Lower lobe of right lung (tissue), 2 donors: ENCODE measurements at regions not wholly inside any gene's neighbourhood (a gene's known extent, or its start where the extent isn't known, plus 50 kb on each side); places are given as distances from the start of the nearest gene placed in this dataset.

Experiments
- ATAC-seq, 2 donors: fragments of 200-7000 bp; cut with Tn5 transposase; one replicate each; pipeline ENCODE4 v1.9.1; 2020 to 2022; ENCODE audit warnings: mild to moderate bottlenecking in 2 of 2, moderate library complexity in 2 of 2
- DNase-seq: peaks from one replicate; pipeline ENCODE4 v3.0.0-alpha.2; 2020
- H3K27ac ChIP-seq: fragments of 200-600 bp; one replicate; pipeline ENCODE4 v1.8.0; 2022
- H3K27me3 ChIP-seq: fragments of 200-600 bp; one replicate; pipeline ENCODE4 v1.8.0; 2022; ENCODE audit warnings: low read depth
- H3K36me3 ChIP-seq: fragments of 200-600 bp; one replicate; pipeline ENCODE4 v1.8.0; 2022; ENCODE audit warnings: mild to moderate bottlenecking
- H3K4me1 ChIP-seq: fragments of 200-600 bp; one replicate; pipeline ENCODE4 v1.8.0; 2022
- H3K4me3 ChIP-seq: fragments of 200-600 bp; one replicate; pipeline ENCODE4 v1.8.0; 2022; ENCODE audit warnings: mild to moderate bottlenecking
- H3K9me3 ChIP-seq: fragments of 200-600 bp; one replicate; pipeline ENCODE4 v1.8.0; 2022
- CTCF ChIP-seq: fragments of 200-600 bp; IDR thresholded peaks from one replicate; pipeline ENCODE4 v1.8.0; 2022; ENCODE audit warnings: antibody characterized with exemption, mild to moderate bottlenecking
- intact Hi-C: fragments of 100-400 bp; cut with DNase I; formaldehyde crosslinking; loops from one replicate; pipeline ENCODE4 v1.11.0; 2022
- donor health status: DM: no; HTN: yes; CAD: no; lungs with severe emphysema.

DNA sequence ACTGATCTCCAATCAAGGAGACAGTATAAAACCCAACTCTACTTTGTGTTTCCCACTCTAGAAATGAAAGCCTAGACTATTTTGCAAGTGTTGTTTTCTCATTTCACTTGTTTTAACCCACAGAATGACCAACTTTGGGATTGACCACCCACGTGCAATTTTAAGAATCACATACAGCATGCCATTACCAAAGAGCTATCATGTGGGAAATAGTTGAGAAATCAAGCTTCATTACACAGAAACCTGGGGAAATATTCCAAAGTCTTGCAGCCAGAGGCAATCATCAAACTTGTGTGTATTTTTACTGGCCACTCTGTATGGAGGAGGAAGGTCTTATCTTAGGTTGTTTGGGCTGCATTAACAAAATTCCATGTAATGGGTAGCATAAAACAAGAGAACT lies 451.4 kb upstream of the DAB2 start:
- H3K4me1 ChIP-seq: no peaks in the 10 kb centered on the region
- H3K4me3 ChIP-seq: no peak overlapping the region
- no peak for ATAC-seq
- no peak for DNase-seq
- H3K9me3 ChIP-seq: no peaks in the 10 kb centered on the region
- intact Hi-C loops: no loop called here
- no peak overlapping the region for H3K27ac ChIP-seq
- no peaks in the 10 kb centered on the region for H3K27me3 ChIP-seq
- no peaks in the 10 kb centered on the region for H3K36me3 ChIP-seq
- no peak for TF ChIP-seq CTCF

DNA sequence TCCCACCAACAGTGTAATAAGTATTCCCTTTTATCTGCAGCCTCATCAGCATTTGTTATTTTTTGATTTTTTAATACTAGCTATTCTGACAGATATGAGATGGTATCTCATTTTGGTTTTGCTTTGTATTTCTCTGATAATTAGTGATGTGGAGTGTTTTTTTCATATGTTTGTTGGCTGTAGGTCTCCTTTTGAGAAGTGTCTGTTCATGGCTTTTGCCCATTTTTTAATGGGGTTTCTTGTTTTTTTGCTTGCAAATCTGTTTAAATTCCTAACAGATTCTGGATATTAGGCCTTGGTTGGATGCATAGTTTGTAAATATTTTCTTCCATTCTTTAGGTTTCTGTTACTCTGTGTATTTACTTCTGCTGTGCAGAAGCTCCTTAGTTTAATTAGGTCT lies 445.4 kb upstream of the DAB2 start:
- intact Hi-C loops: no loop called here
- DNase-seq: no peak
- H3K9me3 ChIP-seq: peaks cover 4% of the 10 kb centered on the region
- H3K4me3 ChIP-seq: no peak overlapping the region
- H3K36me3 ChIP-seq: no peaks in the 10 kb centered on the region
- no peak for ATAC-seq
- no peak overlapping the region for H3K27ac ChIP-seq
- H3K27me3 ChIP-seq: no peaks in the 10 kb centered on the region
- no peak for TF ChIP-seq CTCF
- no peaks in the 10 kb centered on the region for H3K4me1 ChIP-seq

GRCh38 chr5:39869396-39869795 lies 444.6 kb upstream of the DAB2 start:
- Histone ChIP-seq H3K36me3 (no peaks in the 10 kb centered on the region), H3K4me1 (no peaks in the 10 kb centered on the region), H3K9me3 (peaks cover 4% of the 10 kb centered on the region), H3K27ac (no peak overlapping the region), H3K27me3 (no peaks in the 10 kb centered on the region), H3K4me3 (no peak overlapping the region)
- TF ChIP-seq CTCF: no peak
- intact Hi-C loops: no loop called here
- DNase-seq (no peak), ATAC-seq (no peak)

DNA sequence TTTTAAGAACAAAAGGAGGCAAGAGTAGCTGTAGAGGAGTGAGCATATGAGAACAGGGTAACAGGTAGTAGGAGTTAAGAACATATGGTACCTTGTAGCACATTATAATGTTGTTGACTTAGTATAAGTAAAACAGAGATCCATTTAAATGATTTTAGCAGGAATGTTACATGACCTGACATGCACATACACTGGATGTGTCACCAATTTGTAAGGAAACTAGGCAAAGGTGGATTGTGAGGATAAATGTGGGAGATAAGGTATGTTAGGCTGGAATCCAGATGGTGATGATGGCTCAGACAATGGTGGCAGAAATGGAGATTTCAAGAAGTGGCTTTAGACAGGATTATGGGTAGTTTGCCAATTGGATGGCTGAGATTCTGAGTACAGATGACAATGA lies 443.1 kb upstream of the DAB2 start:
- H3K27me3 ChIP-seq: no peaks in the 10 kb centered on the region
- TF ChIP-seq CTCF: no peak
- intact Hi-C loops: no loop called here
- H3K36me3 ChIP-seq: no peaks in the 10 kb centered on the region
- ATAC-seq (no peak), DNase-seq (no peak)
- H3K9me3 ChIP-seq: peaks cover 4% of the 10 kb centered on the region
- H3K4me1 ChIP-seq: no peaks in the 10 kb centered on the region
- no peak overlapping the region for H3K4me3 ChIP-seq
- H3K27ac ChIP-seq: no peak overlapping the region

GRCh38 chr5:39863926-39864552 lies 439.3 kb upstream of the DAB2 start:
- Histone ChIP-seq H3K9me3 (no peaks in the 10 kb centered on the region), H3K4me3 (no peak overlapping the region), H3K27ac (no peak overlapping the region), H3K27me3 (no peaks in the 10 kb centered on the region), H3K4me1 (no peaks in the 10 kb centered on the region), H3K36me3 (no peaks in the 10 kb centered on the region)
- TF ChIP-seq CTCF: no peak
- DNase-seq: no peak
- intact Hi-C loops: no loop called here
- ATAC-seq: no peak

DNA sequence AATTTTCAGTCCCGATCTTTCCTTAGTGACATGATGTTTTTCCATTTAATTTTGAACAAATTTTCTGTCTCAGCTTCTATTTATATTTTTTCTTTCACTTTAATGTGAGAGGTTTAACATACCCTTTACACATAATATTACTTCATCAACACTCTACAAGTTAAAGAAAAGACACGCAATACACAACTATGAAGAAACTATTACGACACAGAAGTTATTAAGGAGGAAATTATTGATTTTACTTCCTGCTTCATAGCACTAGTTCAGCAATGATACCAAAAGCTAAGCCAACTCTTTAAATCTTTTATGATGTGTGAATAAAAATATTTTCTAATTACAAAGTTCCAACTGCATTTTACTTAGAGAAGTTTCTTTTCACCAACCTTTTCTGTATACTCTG lies 432.3 kb upstream of the DAB2 start:
- Histone ChIP-seq H3K36me3 (no peaks in the 10 kb centered on the region), H3K27me3 (no peaks in the 10 kb centered on the region), H3K27ac (no peak overlapping the region), H3K4me3 (no peak overlapping the region), H3K4me1 (no peaks in the 10 kb centered on the region), H3K9me3 (no peaks in the 10 kb centered on the region)
- intact Hi-C loops: no loop called here
- DNase-seq: no peak
- no peak for ATAC-seq
- TF ChIP-seq CTCF: no peak
